Transverse colon (tissue), 4 donors: ENCODE measurements at regions not wholly inside any gene's neighbourhood (a gene's known extent, or its start where the extent isn't known, plus 50 kb on each side); places are given as distances from the start of the nearest gene placed in this dataset.

Experiments used
- DNase-seq: peaks from one replicate; pipeline ENCODE4 v3.0.0-alpha.2; 2019
- H3K27ac ChIP-seq, 4 donors: fragments of 200-600 bp; sonication (generic); 2 replicates each; pipeline ENCODE4 v1.5.1; 2016 to 2018; ENCODE audit warnings: inconsistent platforms in 4 of 4
- H3K27me3 ChIP-seq: fragments of 200-600 bp; sonication (generic); 2 replicates; pipeline ENCODE4 v1.5.1; 2017; ENCODE audit warnings: inconsistent platforms
- H3K36me3 ChIP-seq, 4 donors: fragments of 200-600 bp; sonication (generic); 2 replicates each; pipeline ENCODE4 v1.5.1; 2017 to 2019; ENCODE audit warnings: inconsistent platforms in 4 of 4
- H3K4me1 ChIP-seq, 4 donors: fragments of 200-600 bp; sonication (generic); 2 replicates each; pipeline ENCODE4 v1.5.1; 2017 to 2020; ENCODE audit warnings: inconsistent platforms in 4 of 4
- H3K4me3 ChIP-seq, 4 donors: fragments of 200-600 bp; sonication (generic); 1 replicate in 1 of 4; 2 replicates in 3 of 4; pipeline versions ENCODE4 v1.5.1 to v1.6.1; 2017 to 2019; ENCODE audit warnings: inconsistent platforms in 4 of 4
- H3K9me3 ChIP-seq, 2 donors: fragments of 200-600 bp; sonication (generic); 2 replicates each; pipeline ENCODE4 v1.5.1; 2017 to 2019; ENCODE audit warnings: inconsistent platforms in 2 of 2
- CTCF ChIP-seq, 5 experiments: fragments of 200-600 bp in 3 of 5; fragments of 450-650 bp in 2 of 5; sonication (generic) in 3 of 5; IDR thresholded peaks; 1 replicate in 2 of 5; 2 replicates in 3 of 5; pipeline ENCODE4 v1.5.1; 2016 to 2017; ENCODE audit warnings: antibody characterized with exemption in 5 of 5, inconsistent platforms in 3 of 5, mild to moderate bottlenecking in 2 of 5, moderate library complexity in 1 of 5
- EP300 ChIP-seq: sonication (generic); formaldehyde crosslinking; IDR thresholded peaks from one replicate; pipeline ENCODE4 v1.6.1; 2017; ENCODE audit warnings: antibody characterized with exemption, low read depth
- POLR2A ChIP-seq: fragments of 450-650 bp; IDR thresholded peaks from one replicate; pipeline ENCODE4 v1.6.1; 2016; ENCODE audit warnings: antibody characterized with exemption, mild to moderate bottlenecking, moderate library complexity
- POLR2AphosphoS5 ChIP-seq, 3 donors: sonication (generic); formaldehyde crosslinking; IDR thresholded peaks; one replicate each; pipeline ENCODE4 v1.6.1; 2016; ENCODE audit warnings: antibody characterized with exemption in 3 of 3
- WGBS, 2 donors: methylation state at CpG; one replicate each; pipeline ENCODE4 v1.1.5; 2018; ENCODE audit warnings: low coverage in 1 of 2; 5-methylcytosine and 5-hydroxymethylcytosine counted together
- in situ Hi-C, 4 donors: fragments of 200-750 bp; cut with MboI; loops; one replicate each; pipeline versions ENCODE4 v1.15.0 to v1.15.1; 2017; ENCODE audit warnings: low sequenced_read_pairs in 3 of 4, low pct_ligation_motif_present in 1 of 4, low pct_unique_long_range_greater_than_20kb in 1 of 4
- intact Hi-C: fragments of 100-400 bp; cut with DNase I; formaldehyde crosslinking; loops from one replicate; pipeline ENCODE4 v1.15.1; 2023; ENCODE audit warnings: low total_unique reads

- TF ChIP-seq POLR2AphosphoS5 (IDR thresholded peaks at IDR 0.05) (no peak), POLR2A (no peak), EP300 (no peak), CTCF (IDR thresholded peaks at IDR 0.05) (no peak)
- H3K36me3 ChIP-seq, result no peaks in the 10 kb centered on the region
- H3K4me3 ChIP-seq, result no peak overlapping the region
- no peak overlapping the region for H3K27ac ChIP-seq
- no peaks in the 10 kb centered on the region for H3K9me3 ChIP-seq
- H3K27me3 ChIP-seq, result no peaks in the 10 kb centered on the region
- 33 to 67% methylated on average over 2 of the region's 2 CpGs for WGBS, 2 donors
- intact Hi-C loops, result no loop called here
- DNase-seq, result no peak
- no peaks in the 10 kb centered on the region for H3K4me1 ChIP-seq
- in situ Hi-C loops, result no loop called here
Measured at GRCh38 chr5:18067615-18068014, 433.4 kb downstream of the TAF11L14 start.

DNA sequence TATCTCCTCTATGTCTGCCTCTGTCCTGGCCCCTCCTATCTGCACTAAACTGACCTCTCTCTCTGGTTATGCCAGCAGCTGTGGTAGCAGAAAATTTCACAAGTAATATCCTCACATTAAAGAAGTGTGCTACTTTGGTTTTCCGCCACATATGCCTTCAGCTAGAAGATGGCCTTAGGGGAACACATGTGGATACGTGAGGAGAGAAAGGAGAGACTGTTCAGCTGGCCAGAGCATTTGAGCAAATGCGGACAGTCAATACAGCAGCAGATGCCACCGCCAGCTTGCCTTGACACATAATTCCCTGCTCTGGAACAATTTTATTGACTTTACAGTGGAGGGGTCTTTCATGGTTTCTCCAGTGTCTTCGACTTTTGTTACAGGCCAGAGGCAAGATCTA, 434.6 kb downstream of the TAF11L14 start:
- 78 to 79% methylated on average over 5 of the region's 5 CpGs for WGBS, 2 donors
- Histone ChIP-seq H3K4me3 (no peak overlapping the region), H3K9me3 (no peaks in the 10 kb centered on the region), H3K27me3 (no peaks in the 10 kb centered on the region), H3K36me3 (no peaks in the 10 kb centered on the region), H3K27ac (no peak overlapping the region), H3K4me1 (no peaks in the 10 kb centered on the region)
- in situ Hi-C loops, result no loop called here
- no peak for DNase-seq
- no peak for TF ChIP-seq CTCF (IDR thresholded peaks at IDR 0.05)
- intact Hi-C loops, result no loop called here

DNA sequence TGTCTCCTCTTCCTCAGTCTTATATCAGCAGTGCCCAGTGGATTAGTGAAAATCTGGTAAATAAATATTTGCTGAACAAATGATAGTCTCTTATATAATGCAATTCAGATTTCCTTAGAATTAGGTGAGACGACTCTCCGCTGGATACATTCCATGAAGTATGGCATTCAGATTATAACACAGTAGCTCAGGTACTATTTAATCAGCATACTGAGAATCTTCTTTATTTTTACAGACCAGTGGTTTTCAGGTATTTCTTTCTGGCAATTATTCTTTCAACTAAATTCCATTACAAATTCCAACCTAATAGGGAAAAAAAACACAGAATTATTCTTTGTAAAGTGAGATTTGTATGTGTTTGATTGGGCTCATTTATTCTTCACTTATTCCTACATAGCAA, 435.5 kb downstream of the TAF11L14 start:
- WGBS, 2 donors, result 75 to 91% methylated on average over 2 of the region's 2 CpGs
- H3K4me3 ChIP-seq, result no peak overlapping the region

GRCh38 chr5:18072600-18072999, 438.3 kb downstream of the TAF11L14 start:
- no peak for DNase-seq
- Histone ChIP-seq H3K4me3 (no peak overlapping the region), H3K27me3 (no peaks in the 10 kb centered on the region), H3K36me3 (no peaks in the 10 kb centered on the region), H3K4me1 (no peaks in the 10 kb centered on the region), H3K9me3 (no peaks in the 10 kb centered on the region), H3K27ac (no peak overlapping the region)
- TF ChIP-seq EP300 (no peak), CTCF (IDR thresholded peaks at IDR 0.05) (no peak), POLR2A (no peak), POLR2AphosphoS5 (IDR thresholded peaks at IDR 0.05) (no peak)
- in situ Hi-C loops (no loop called here), intact Hi-C loops (no loop called here)
- 73% methylated on average over 2 of the region's 2 CpGs; no CpG with 5 or more reads in 1 of the 2 donors for WGBS, 2 donors

More for the DNA sequence above, 435.5 kb downstream of the TAF11L14 start:
- Histone ChIP-seq H3K9me3 (no peaks in the 10 kb centered on the region), H3K36me3 (no peaks in the 10 kb centered on the region), H3K4me1 (no peaks in the 10 kb centered on the region), H3K27ac (no peak overlapping the region), H3K27me3 (no peaks in the 10 kb centered on the region)
- in situ Hi-C loops (no loop called here), intact Hi-C loops (no loop called here)
- no peak for DNase-seq
- TF ChIP-seq EP300 (no peak), POLR2A (no peak), POLR2AphosphoS5 (IDR thresholded peaks at IDR 0.05) (no peak), CTCF (IDR thresholded peaks at IDR 0.05) (no peak)
